A673 (cell line): ENCODE measurements at regions not wholly inside any gene's neighbourhood (a gene's known extent, or its start where the extent isn't known, plus 50 kb on each side); places are given as distances from the start of the nearest gene placed in this dataset.

ENCODE experiments used
- EZH2 ChIP-seq: fragments of 200-600 bp; sonication (generic); IDR thresholded peaks from 2 replicates; pipeline ENCODE4 v1.6.1; 2017; ENCODE audit warnings: borderline replicate concordance, low read depth, mild to moderate bottlenecking, mixed read lengths, antibody characterized with exemption, low read length; ENCODE audit not compliant: poor library complexity, severe bottlenecking
- TF ChIP-seq, protein P1 (sequence below): fragments of 300-800, 200-600 bp; sonication (generic); conservative IDR thresholded peaks from 2 replicates; pipeline ENCODE4 v1.5.1; 2017; ENCODE audit warnings: low read depth, mild to moderate bottlenecking, antibody characterized with exemption, low read length, moderate library complexity, mixed read lengths

DNA sequence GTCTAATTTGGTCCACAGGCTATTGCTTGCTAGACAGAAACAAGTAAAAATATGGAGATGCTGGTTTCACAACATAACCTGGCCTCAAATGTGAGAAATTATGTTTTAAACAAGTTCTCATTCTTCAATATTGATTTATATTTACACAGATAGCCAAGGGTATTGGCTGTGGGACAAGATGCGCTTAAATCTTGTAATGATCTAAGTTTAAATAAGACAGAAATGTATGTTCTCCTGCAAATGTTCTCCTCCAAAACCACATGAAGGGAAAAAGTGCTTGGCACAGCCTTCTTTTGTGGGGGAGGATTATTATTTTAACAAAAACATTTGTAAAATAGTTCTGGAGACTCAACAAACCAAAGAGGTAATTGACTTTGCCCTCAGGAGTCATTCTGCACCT lies 356.0 kb downstream of the DMAC1 start:
- TF ChIP-seq, protein P1, sequence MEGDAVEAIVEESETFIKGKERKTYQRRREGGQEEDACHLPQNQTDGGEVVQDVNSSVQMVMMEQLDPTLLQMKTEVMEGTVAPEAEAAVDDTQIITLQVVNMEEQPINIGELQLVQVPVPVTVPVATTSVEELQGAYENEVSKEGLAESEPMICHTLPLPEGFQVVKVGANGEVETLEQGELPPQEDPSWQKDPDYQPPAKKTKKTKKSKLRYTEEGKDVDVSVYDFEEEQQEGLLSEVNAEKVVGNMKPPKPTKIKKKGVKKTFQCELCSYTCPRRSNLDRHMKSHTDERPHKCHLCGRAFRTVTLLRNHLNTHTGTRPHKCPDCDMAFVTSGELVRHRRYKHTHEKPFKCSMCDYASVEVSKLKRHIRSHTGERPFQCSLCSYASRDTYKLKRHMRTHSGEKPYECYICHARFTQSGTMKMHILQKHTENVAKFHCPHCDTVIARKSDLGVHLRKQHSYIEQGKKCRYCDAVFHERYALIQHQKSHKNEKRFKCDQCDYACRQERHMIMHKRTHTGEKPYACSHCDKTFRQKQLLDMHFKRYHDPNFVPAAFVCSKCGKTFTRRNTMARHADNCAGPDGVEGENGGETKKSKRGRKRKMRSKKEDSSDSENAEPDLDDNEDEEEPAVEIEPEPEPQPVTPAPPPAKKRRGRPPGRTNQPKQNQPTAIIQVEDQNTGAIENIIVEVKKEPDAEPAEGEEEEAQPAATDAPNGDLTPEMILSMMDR: no peak
- TF ChIP-seq EZH2: no peak
